ENCODE measurements at regions not wholly inside any gene's neighbourhood (a gene's known extent, or its start where the extent isn't known, plus 50 kb on each side); places are given as distances from the start of the nearest gene placed in this dataset.

DNA sequence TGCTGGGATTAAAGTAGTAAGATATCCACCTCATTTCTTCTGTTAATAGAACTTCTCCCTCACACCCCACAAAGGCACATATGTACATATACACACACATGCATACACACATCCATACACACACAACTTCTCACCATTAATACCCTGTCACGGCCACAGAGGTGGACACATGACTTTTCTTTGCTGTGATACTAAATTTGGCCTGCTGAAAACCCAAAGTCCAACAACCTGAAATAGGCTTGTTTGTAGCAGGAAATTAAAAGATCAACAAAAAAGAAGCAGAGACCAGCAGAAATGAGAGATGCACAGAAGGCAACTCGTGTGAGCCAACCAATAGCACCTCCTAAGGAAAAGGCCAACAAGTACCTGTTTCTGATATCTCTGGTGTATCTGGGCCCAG is 128.7 kb upstream of the PCGF5 start:
- TF ChIP-seq, protein P1, sequence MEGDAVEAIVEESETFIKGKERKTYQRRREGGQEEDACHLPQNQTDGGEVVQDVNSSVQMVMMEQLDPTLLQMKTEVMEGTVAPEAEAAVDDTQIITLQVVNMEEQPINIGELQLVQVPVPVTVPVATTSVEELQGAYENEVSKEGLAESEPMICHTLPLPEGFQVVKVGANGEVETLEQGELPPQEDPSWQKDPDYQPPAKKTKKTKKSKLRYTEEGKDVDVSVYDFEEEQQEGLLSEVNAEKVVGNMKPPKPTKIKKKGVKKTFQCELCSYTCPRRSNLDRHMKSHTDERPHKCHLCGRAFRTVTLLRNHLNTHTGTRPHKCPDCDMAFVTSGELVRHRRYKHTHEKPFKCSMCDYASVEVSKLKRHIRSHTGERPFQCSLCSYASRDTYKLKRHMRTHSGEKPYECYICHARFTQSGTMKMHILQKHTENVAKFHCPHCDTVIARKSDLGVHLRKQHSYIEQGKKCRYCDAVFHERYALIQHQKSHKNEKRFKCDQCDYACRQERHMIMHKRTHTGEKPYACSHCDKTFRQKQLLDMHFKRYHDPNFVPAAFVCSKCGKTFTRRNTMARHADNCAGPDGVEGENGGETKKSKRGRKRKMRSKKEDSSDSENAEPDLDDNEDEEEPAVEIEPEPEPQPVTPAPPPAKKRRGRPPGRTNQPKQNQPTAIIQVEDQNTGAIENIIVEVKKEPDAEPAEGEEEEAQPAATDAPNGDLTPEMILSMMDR (IDR thresholded peaks at IDR 0.05; ENCODE audit: insufficient read depth, low read length) = no peak
- TF ChIP-seq POLR2AphosphoS5 (IDR thresholded peaks at IDR 0.05; ENCODE audit: low read depth) (no peak), GABPA (IDR thresholded peaks at IDR 0.05; ENCODE audit: low read depth) (no peak)

All from HL-60 (cell line).